Type B pancreatic cell (in vitro differentiated cells): ENCODE measurements at regions not wholly inside any gene's neighbourhood (a gene's known extent, or its start where the extent isn't known, plus 50 kb on each side); places are given as distances from the start of the nearest gene placed in this dataset.
A peak's percentile ranks its signal among the peaks of the same experiment; 100 is the strongest.

ENCODE experiments used
- DNase-seq: peaks from one replicate; pipeline ENCODE4 v3.0.0; 2021; ENCODE audit warnings: mixed read lengths; ENCODE audit not compliant: unreplicated experiment; ENCODE audit errors: extremely low spot score
- H3K27ac Mint-ChIP-seq: 2 replicates; pipeline ENCODE4 v1.8.0; 2021; ENCODE audit warnings: mild to moderate bottlenecking, mixed read lengths
- H3K27me3 Mint-ChIP-seq: 2 replicates; pipeline ENCODE4 v1.8.0; 2021; ENCODE audit warnings: mixed read lengths
- H3K36me3 Mint-ChIP-seq: 2 replicates; pipeline ENCODE4 v1.8.0; 2021; ENCODE audit warnings: mixed read lengths
- H3K4me1 Mint-ChIP-seq: one replicate; pipeline ENCODE4 v1.8.0; 2021; ENCODE audit warnings: mixed read lengths; ENCODE audit not compliant: unreplicated experiment
- H3K4me3 Mint-ChIP-seq: 2 replicates; pipeline ENCODE4 v1.8.0; 2021; ENCODE audit warnings: mild to moderate bottlenecking, mixed read lengths
- H3K9me3 Mint-ChIP-seq: 2 replicates; pipeline ENCODE4 v1.8.0; 2021; ENCODE audit warnings: mixed read lengths
- CTCF ChIP-seq: fragments of 200-600 bp; sonication (generic); conservative IDR thresholded peaks from 2 replicates; pipeline ENCODE4 v1.5.0; 2021; ENCODE audit warnings: antibody characterized with exemption, mild to moderate bottlenecking

GRCh38 chr17:72539981-72540897, 419.4 kb downstream of the SOX9 start:
- Mint-ChIP-seq H3K27ac (peak overlapping the region; percentile 80), H3K4me3 (peak overlapping the region; percentile 75), H3K36me3 (peaks cover 32% of the 10 kb centered on the region), H3K27me3 (no peaks in the 10 kb centered on the region), H3K9me3 (peaks cover 5% of the 10 kb centered on the region), H3K4me1 (peaks cover 56% of the 10 kb centered on the region)
- peak; percentile 93 for TF ChIP-seq CTCF
- DNase-seq: peak; percentile 92

- no peak for TF ChIP-seq CTCF
- peaks cover 5% of the 10 kb centered on the region for H3K9me3 Mint-ChIP-seq
- peaks cover 38% of the 10 kb centered on the region for H3K4me1 Mint-ChIP-seq
- DNase-seq: no peak
- H3K36me3 Mint-ChIP-seq: peaks cover 22% of the 10 kb centered on the region
- no peaks in the 10 kb centered on the region for H3K27me3 Mint-ChIP-seq
- no peak overlapping the region for H3K27ac Mint-ChIP-seq
- no peak overlapping the region for H3K4me3 Mint-ChIP-seq
Observed at GRCh38 chr17:72542317-72542716, 421.5 kb downstream of the SOX9 start.

- no peak for TF ChIP-seq CTCF
- Mint-ChIP-seq H3K27ac (no peak overlapping the region), H3K4me3 (no peak overlapping the region), H3K4me1 (peaks cover 15% of the 10 kb centered on the region), H3K27me3 (no peaks in the 10 kb centered on the region), H3K36me3 (peaks cover 35% of the 10 kb centered on the region), H3K9me3 (peaks cover 9% of the 10 kb centered on the region)
- no peak for DNase-seq
Observed at GRCh38 chr17:72545766-72546165, 424.9 kb downstream of the SOX9 start.

- no peak for TF ChIP-seq CTCF
- DNase-seq: no peak
- Mint-ChIP-seq H3K27me3 (no peaks in the 10 kb centered on the region), H3K36me3 (peaks cover 20% of the 10 kb centered on the region), H3K27ac (no peak overlapping the region), H3K9me3 (peaks cover 4% of the 10 kb centered on the region), H3K4me3 (no peak overlapping the region), H3K4me1 (peaks cover 12% of the 10 kb centered on the region)
Observed at GRCh38 chr17:72553051-72553755, 432.4 kb downstream of the SOX9 start.

GRCh38 chr17:72554508-72554907, 433.7 kb downstream of the SOX9 start:
- DNase-seq: no peak
- Mint-ChIP-seq H3K4me3 (no peak overlapping the region), H3K9me3 (peaks cover 4% of the 10 kb centered on the region), H3K27me3 (no peaks in the 10 kb centered on the region), H3K4me1 (peaks cover 12% of the 10 kb centered on the region), H3K36me3 (peaks cover 15% of the 10 kb centered on the region), H3K27ac (no peak overlapping the region)
- TF ChIP-seq CTCF: no peak
